ENCODE measurements at regions not wholly inside any gene's neighbourhood (a gene's known extent, or its start where the extent isn't known, plus 50 kb on each side); places are given as distances from the start of the nearest gene placed in this dataset.

DNA sequence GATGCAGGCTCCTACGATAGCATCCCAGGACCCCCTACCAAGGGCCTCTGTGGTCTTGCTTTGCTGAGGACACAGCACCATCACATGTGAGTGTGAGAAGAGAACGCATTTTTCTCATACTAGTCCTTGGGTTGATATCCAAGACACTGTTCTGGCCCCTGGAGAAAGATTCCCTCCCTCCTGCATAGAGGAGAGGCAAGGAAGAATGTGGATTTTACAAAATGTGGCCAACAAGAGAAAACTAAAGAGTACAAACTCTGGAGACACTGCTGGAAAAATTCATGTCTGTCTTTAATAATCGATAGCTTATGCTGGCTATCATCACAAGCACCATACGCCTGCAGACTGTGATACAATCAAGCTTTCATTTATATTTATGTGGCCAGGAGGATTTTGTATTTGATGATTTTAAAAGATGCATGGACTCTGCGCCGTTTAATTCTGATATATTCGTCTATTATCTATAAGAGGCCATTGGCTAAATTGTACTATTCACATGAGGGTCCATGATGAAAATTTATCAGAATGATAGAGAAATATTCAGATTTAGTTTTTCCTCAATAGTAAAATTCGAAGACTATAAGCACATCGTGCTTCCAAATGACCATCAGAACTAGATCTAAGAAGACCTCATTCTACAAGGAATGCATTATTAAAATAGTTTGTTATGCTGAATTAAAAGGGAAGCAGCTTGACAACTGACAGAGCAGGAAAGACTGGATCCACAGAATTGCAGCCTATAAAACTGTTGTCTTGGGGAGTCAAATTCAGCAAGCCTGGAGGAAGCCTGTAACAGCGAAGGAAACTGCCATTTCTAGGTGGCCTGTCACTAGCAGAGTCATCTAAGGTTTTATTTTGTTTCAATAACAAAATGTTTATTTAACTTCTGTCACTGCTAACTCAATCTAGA is 578.7 kb downstream of the DIAPH3 start:
- no peak overlapping the region for H3K23ac ChIP-seq (ENCODE audit: insufficient read length, low read depth, low read length)
- no peak overlapping the region for H4K91ac ChIP-seq (ENCODE audit: insufficient read length, low read depth, low read length)
- peaks cover 3% of the 10 kb centered on the region; the same call in 1 of the 2 replicates for H3K27me3 ChIP-seq (ENCODE audit: insufficient read depth, low read length)
- no peak overlapping the region for H2BK120ac ChIP-seq (ENCODE audit: low read depth, low read length, poor library complexity, severe bottlenecking)
- no peaks in the 10 kb centered on the region for H4K20me1 ChIP-seq (ENCODE audit: control insufficient read depth, insufficient read depth, insufficient read length)
- H3K56ac ChIP-seq (ENCODE audit: insufficient read length, low read depth, low read length) = no peak overlapping the region
- H3K4me1 ChIP-seq (ENCODE audit: insufficient read depth, low read length) = peaks cover 19% of the 10 kb centered on the region
- no peak overlapping the region for H2AK5ac ChIP-seq (ENCODE audit: insufficient read length, low read length)
- no peak overlapping the region for H2BK5ac ChIP-seq (ENCODE audit: insufficient read length, low read length)
- no peak overlapping the region for H3K27ac Mint-ChIP-seq
- H4K5ac ChIP-seq (ENCODE audit: insufficient read length, low read depth, low read length) = no peak overlapping the region
- no peak overlapping the region for H3K4me2 ChIP-seq (ENCODE audit: insufficient read depth, insufficient read length, low read length)
- WGBS (ENCODE audit: extremely low coverage, insufficient read length, low lambda C conversion rate) = no CpG with 5 or more reads among the region's 10 CpGs
- DNase-seq = no peak
- no peak overlapping the region for H3T11ph ChIP-seq (ENCODE audit: low read length)
- H3K79me2 ChIP-seq (ENCODE audit: insufficient read depth, low read length) = no peaks in the 10 kb centered on the region
- H3K14ac ChIP-seq (ENCODE audit: insufficient read depth, low read length) = no peak overlapping the region
- no peak overlapping the region for H3K4ac ChIP-seq (ENCODE audit: low read depth, low read length)
- H2BK20ac ChIP-seq (ENCODE audit: low read depth, low read length, poor library complexity, severe bottlenecking) = no peak overlapping the region
- H3K23me2 ChIP-seq (ENCODE audit: insufficient read length, low read depth, low read length, poor library complexity, severe bottlenecking) = no peaks in the 10 kb centered on the region
- no peak overlapping the region for H3K9ac ChIP-seq (ENCODE audit: extremely low read depth, insufficient read length, low read length)
- peaks cover 59 to 63% of the 10 kb centered on the region in 2 experiments for H3K4me1 Mint-ChIP-seq
- no peak overlapping the region for H3K4me3 Mint-ChIP-seq
- H3K27ac ChIP-seq (ENCODE audit: insufficient read length, low read depth, low read length) = no peak overlapping the region
- H3K79me1 ChIP-seq (ENCODE audit: insufficient read depth, low read depth, low read length, poor library complexity, severe bottlenecking) = no peaks in the 10 kb centered on the region
- H3K18ac ChIP-seq (ENCODE audit: insufficient read length, low read depth, low read length) = no peak overlapping the region
- H4K8ac ChIP-seq (replicated peaks; ENCODE audit: insufficient read length, low read depth, low read length) = no peak overlapping the region
- no peak overlapping the region for H2AFZ ChIP-seq (ENCODE audit: low read length)
- H3K9me3 Mint-ChIP-seq = peaks cover 0 to 2% of the 10 kb centered on the region in 2 experiments; a peak in 1 of 5 replicates
- H2BK15ac ChIP-seq (ENCODE audit: low read depth, low read length) = no peak overlapping the region
- H3K9me3 ChIP-seq (ENCODE audit: control insufficient read depth, low read depth, low read length) = no peaks in the 10 kb centered on the region
- peaks cover 10% of the 10 kb centered on the region for H3K27me3 Mint-ChIP-seq (ENCODE audit: low read depth)
- H2BK12ac ChIP-seq (ENCODE audit: insufficient read length, low read depth, low read length) = no peak overlapping the region
- H3K36me3 Mint-ChIP-seq (ENCODE audit: insufficient read depth in 1 of 3, low read depth in 3 of 3) = peaks cover 3 to 7% (median 3%) of the 10 kb centered on the region in 3 experiments; a peak in 4 of 7 replicates
- TF ChIP-seq, protein P1, sequence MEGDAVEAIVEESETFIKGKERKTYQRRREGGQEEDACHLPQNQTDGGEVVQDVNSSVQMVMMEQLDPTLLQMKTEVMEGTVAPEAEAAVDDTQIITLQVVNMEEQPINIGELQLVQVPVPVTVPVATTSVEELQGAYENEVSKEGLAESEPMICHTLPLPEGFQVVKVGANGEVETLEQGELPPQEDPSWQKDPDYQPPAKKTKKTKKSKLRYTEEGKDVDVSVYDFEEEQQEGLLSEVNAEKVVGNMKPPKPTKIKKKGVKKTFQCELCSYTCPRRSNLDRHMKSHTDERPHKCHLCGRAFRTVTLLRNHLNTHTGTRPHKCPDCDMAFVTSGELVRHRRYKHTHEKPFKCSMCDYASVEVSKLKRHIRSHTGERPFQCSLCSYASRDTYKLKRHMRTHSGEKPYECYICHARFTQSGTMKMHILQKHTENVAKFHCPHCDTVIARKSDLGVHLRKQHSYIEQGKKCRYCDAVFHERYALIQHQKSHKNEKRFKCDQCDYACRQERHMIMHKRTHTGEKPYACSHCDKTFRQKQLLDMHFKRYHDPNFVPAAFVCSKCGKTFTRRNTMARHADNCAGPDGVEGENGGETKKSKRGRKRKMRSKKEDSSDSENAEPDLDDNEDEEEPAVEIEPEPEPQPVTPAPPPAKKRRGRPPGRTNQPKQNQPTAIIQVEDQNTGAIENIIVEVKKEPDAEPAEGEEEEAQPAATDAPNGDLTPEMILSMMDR (conservative IDR thresholded peaks at IDR 0.05) = no peak
